CD4-positive, alpha-beta T cell (primary cell): ENCODE measurements at regions not wholly inside any gene's neighbourhood (a gene's known extent, or its start where the extent isn't known, plus 50 kb on each side); places are given as distances from the start of the nearest gene placed in this dataset.

Experiments
- ATAC-seq: fragments of 200-7000 bp; cut with Tn5 transposase; one replicate; pipeline ENCODE4 v1.10.0; 2022; ENCODE audit warnings: mild to moderate bottlenecking; ENCODE audit not compliant: poor library complexity
- CTCF ChIA-PET: fragments of 350-600 bp; sonication (Branson Sonifier 250); formaldehyde crosslinking; loops from one replicate; lab custom pipeline; 2021; ENCODE audit warnings: antibody characterized with exemption, inconsistent platforms; lab: Charles Lee
- POLR2A ChIA-PET: fragments of 350-600 bp; sonication (Branson Sonifier 250); formaldehyde crosslinking; loops from one replicate; lab custom pipeline; 2021; ENCODE audit warnings: antibody characterized with exemption, inconsistent platforms; lab: Charles Lee
- DNase-seq, 14 experiments: peaks; one replicate each; pipeline ENCODE4 v3.0.0-alpha.2; 2013 to 2020; ENCODE audit warnings: mixed read lengths in 2 of 14
- H3K27ac ChIP-seq, 2 donors: one replicate each; pipeline versions ENCODE4 v1.5.1 to v1.7.0; 2013; ENCODE audit warnings: low read length in 2 of 2, low read depth in 1 of 2, mild to moderate bottlenecking in 1 of 2
- H3K27me3 ChIP-seq, 2 experiments: 1 replicate in 1 of 2; 2 replicates in 1 of 2; pipeline versions ENCODE4 v1.6.1 to v1.7.0; 2013; ENCODE audit warnings: low read length in 2 of 2, control low read depth in 1 of 2, mild to moderate bottlenecking in 1 of 2, moderate library complexity in 1 of 2; ENCODE audit not compliant: insufficient read depth in 2 of 2, control insufficient read depth in 1 of 2
- H3K36me3 ChIP-seq: one replicate; pipeline ENCODE4 v1.6.1; 2013; ENCODE audit warnings: low read length, control low read depth; ENCODE audit not compliant: insufficient read depth
- H3K4me1 ChIP-seq: one replicate; pipeline ENCODE4 v1.6.1; 2013; ENCODE audit warnings: low read length, control low read depth; ENCODE audit not compliant: insufficient read depth
- H3K4me3 ChIP-seq: one replicate; pipeline ENCODE4 v1.5.1; 2013; ENCODE audit warnings: mild to moderate bottlenecking, low read length, moderate library complexity
- H3K9me3 ChIP-seq, 2 experiments: 1 replicate in 1 of 2; 2 replicates in 1 of 2; pipeline versions ENCODE4 v1.6.1 to v1.7.0; 2013; ENCODE audit warnings: low read length in 2 of 2, mild to moderate bottlenecking in 2 of 2, control low read depth in 1 of 2, moderate library complexity in 1 of 2; ENCODE audit not compliant: control insufficient read depth in 1 of 2, insufficient read depth in 1 of 2
- H3K27ac Mint-ChIP-seq: one replicate; pipeline ENCODE4 v1.8.0; 2020; ENCODE audit warnings: mixed read lengths
- H3K27me3 Mint-ChIP-seq: one replicate; pipeline ENCODE4 v1.8.0; 2021; ENCODE audit warnings: mixed read lengths
- H3K36me3 Mint-ChIP-seq: one replicate; pipeline ENCODE4 v1.8.0; 2021; ENCODE audit warnings: low read depth, mixed read lengths
- H3K4me1 Mint-ChIP-seq: one replicate; pipeline ENCODE4 v1.8.0; 2021; ENCODE audit warnings: low read depth, mixed read lengths
- H3K4me3 Mint-ChIP-seq: one replicate; pipeline ENCODE4 v1.8.0; 2020; ENCODE audit warnings: mild to moderate bottlenecking, mixed read lengths
- H3K9me3 Mint-ChIP-seq: one replicate; pipeline ENCODE4 v1.8.0; 2020; ENCODE audit warnings: mixed read lengths
- CTCF ChIP-seq: fragments of 200-600 bp; IDR thresholded peaks from one replicate; pipeline ENCODE4 v1.8.0; 2022; ENCODE audit warnings: antibody characterized with exemption, mild to moderate bottlenecking
- intact Hi-C, 2 experiments: fragments of 100-400 bp; cut with DNase I in 1 of 2; cut with micrococcal nuclease in 1 of 2; formaldehyde crosslinking; loops; one replicate each; pipeline versions ENCODE4 v1.15.1 to v1.9.0; 2023 to 2025; cut with DNase I, micrococcal nuclease

DNA sequence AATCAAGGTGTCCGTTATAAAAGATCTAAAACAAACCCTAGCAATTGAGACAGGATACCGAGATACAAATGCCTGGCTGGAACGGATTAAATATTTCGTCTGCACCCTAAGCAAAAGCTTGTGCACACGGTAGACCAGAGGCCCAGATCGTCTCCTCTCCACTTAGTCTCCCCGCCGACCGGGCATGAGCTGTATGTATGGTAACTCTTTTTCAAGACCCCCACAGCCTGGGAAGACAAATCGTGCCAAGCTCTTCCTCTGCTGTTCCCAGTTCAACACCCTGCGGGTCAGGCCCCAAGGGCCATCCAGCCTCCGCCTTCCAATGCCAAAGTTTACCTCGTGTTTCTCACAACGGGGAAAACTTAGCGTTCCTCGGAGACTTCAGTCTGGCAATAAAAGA, 285.7 kb upstream of the GALNT17 start:
- intact Hi-C loops, result no loop called here
- no peak for ATAC-seq
- no peak overlapping the region for H3K4me3 ChIP-seq
- no peak for DNase-seq
- H3K36me3 Mint-ChIP-seq, result no peaks in the 10 kb centered on the region
- no peaks in the 10 kb centered on the region for H3K4me1 Mint-ChIP-seq
- no peaks in the 10 kb centered on the region for H3K27me3 Mint-ChIP-seq
- peaks cover 6 to 32% of the 10 kb centered on the region in 2 experiments for H3K9me3 ChIP-seq
- no peak overlapping the region for H3K27ac ChIP-seq
- ChIA-PET CTCF (interaction anchor here (1.2 kb wide), 1 partner anchor 17 kb away, joined by 3 read pairs; no protein-coding TSS in a partner anchor), POLR2A (no interaction called here)
- no peak overlapping the region for H3K4me3 Mint-ChIP-seq
- peaks cover 11% of the 10 kb centered on the region for H3K9me3 Mint-ChIP-seq
- H3K4me1 ChIP-seq, result no peaks in the 10 kb centered on the region
- H3K27ac Mint-ChIP-seq, result no peak overlapping the region
- no peaks in the 10 kb centered on the region for H3K27me3 ChIP-seq
- TF ChIP-seq CTCF, result no peak
- H3K36me3 ChIP-seq, result no peaks in the 10 kb centered on the region

GRCh38 chr7:70849580-70850235, 282.2 kb upstream of the GALNT17 start:
- ATAC-seq (no peak), DNase-seq (no peak)
- no peaks in the 10 kb centered on the region for H3K36me3 Mint-ChIP-seq
- H3K9me3 Mint-ChIP-seq, result peaks cover 11% of the 10 kb centered on the region
- Histone ChIP-seq H3K27me3 (no peaks in the 10 kb centered on the region), H3K36me3 (no peaks in the 10 kb centered on the region), H3K4me1 (no peaks in the 10 kb centered on the region), H3K9me3 (peaks cover 6 to 34% of the 10 kb centered on the region in 2 experiments), H3K27ac (no peak overlapping the region), H3K4me3 (no peak overlapping the region)
- no peak overlapping the region for H3K4me3 Mint-ChIP-seq
- ChIA-PET POLR2A (no interaction called here), CTCF (no interaction called here)
- intact Hi-C loops, result loop anchor here in 1 of 2 experiments (10.0 kb wide), 1 partner anchor 885 kb away; no protein-coding TSS in a partner anchor
- peaks cover 1% of the 10 kb centered on the region for H3K27me3 Mint-ChIP-seq
- TF ChIP-seq CTCF, result no peak
- no peak overlapping the region for H3K27ac Mint-ChIP-seq
- H3K4me1 Mint-ChIP-seq, result no peaks in the 10 kb centered on the region

- Histone ChIP-seq H3K4me1 (no peaks in the 10 kb centered on the region), H3K4me3 (no peak overlapping the region), H3K27me3 (no peaks in the 10 kb centered on the region), H3K27ac (no peak overlapping the region), H3K9me3 (peaks cover 0 to 10% of the 10 kb centered on the region in 2 experiments), H3K36me3 (no peaks in the 10 kb centered on the region)
- Mint-ChIP-seq H3K9me3 (peaks cover 2% of the 10 kb centered on the region), H3K27ac (no peak overlapping the region), H3K4me1 (no peaks in the 10 kb centered on the region), H3K4me3 (no peak overlapping the region), H3K36me3 (no peaks in the 10 kb centered on the region), H3K27me3 (peaks cover 5% of the 10 kb centered on the region)
- no peak for TF ChIP-seq CTCF
- ChIA-PET CTCF (no interaction called here), POLR2A (no interaction called here)
- ATAC-seq, result no peak
- intact Hi-C loops, result loop anchor here in 1 of 2 experiments (10.0 kb wide), 1 partner anchor 879 kb away; no protein-coding TSS in a partner anchor
- DNase-seq, result no peak
These were observed 276.6 kb upstream of the GALNT17 start for GRCh38 chr7:70855373-70855772.
